H1 (cell line): ENCODE measurements at regions not wholly inside any gene's neighbourhood (a gene's known extent, or its start where the extent isn't known, plus 50 kb on each side); places are given as distances from the start of the nearest gene placed in this dataset.

Experiments
- CTCF ChIA-PET: fragments of 300-600 bp; sonication (Branson Sonifier 250); formaldehyde crosslinking; loops from one replicate; lab custom pipeline; 2021; ENCODE audit not compliant: partially characterized antibody; lab: Charles Lee
- POLR2A ChIA-PET: fragments of 300-600 bp; sonication (Branson Sonifier 250); formaldehyde crosslinking; loops from one replicate; lab custom pipeline; 2021; ENCODE audit warnings: inconsistent platforms; ENCODE audit not compliant: partially characterized antibody; lab: Charles Lee
- DNase-seq, 2 experiments: peaks; one replicate each; pipeline versions ENCODE4 v3.0.0 to v3.0.0-alpha.2; 2010 to 2022; ENCODE audit warnings: low spot score in 2 of 2, low read depth in 1 of 2, mixed read lengths in 1 of 2
- FAIRE-seq: peaks from 2 replicates; lab custom pipeline; 2011; peaks lifted over from hg19 to GRCh38; lab: Jason Lieb, UNC
- H2AFZ ChIP-seq: 2 replicates; pipeline ENCODE4 v1.8.1; 2012; ENCODE audit warnings: low read length, inconsistent platforms
- H2AK5ac ChIP-seq: 2 replicates; pipeline ENCODE4 v1.6.1; 2013; ENCODE audit warnings: low read depth, low read length
- H2BK120ac ChIP-seq: replicated peaks from 2 replicates; pipeline ENCODE3; 2013; ENCODE audit warnings: low read depth, low read length, inconsistent platforms
- H2BK12ac ChIP-seq: 2 replicates; pipeline ENCODE4 v1.6.1; 2013; ENCODE audit warnings: low read depth, low read length
- H2BK15ac ChIP-seq: 2 replicates; pipeline ENCODE4 v1.6.1; 2013; ENCODE audit warnings: low read length
- H2BK20ac ChIP-seq: 2 replicates; pipeline ENCODE4 v1.6.1; 2013; ENCODE audit warnings: low read length
- H2BK5ac ChIP-seq: 2 replicates; pipeline ENCODE4 v1.6.1; 2013; ENCODE audit warnings: low read depth, low read length
- H3K14ac ChIP-seq: 2 replicates; pipeline ENCODE4 v1.6.1; 2013; ENCODE audit warnings: inconsistent platforms; ENCODE audit not compliant: insufficient read length
- H3K18ac ChIP-seq: 2 replicates; pipeline ENCODE4 v1.6.1; 2013; ENCODE audit warnings: low read length; ENCODE audit errors: extremely low read depth
- H3K23ac ChIP-seq: 2 replicates; pipeline ENCODE4 v1.6.1; 2013; ENCODE audit warnings: inconsistent platforms; ENCODE audit not compliant: insufficient read length
- H3K23me2 ChIP-seq: 2 replicates; pipeline ENCODE4 v1.6.1; 2013; ENCODE audit warnings: low read depth, low read length
- H3K27ac ChIP-seq: 2 replicates; pipeline ENCODE4 v1.6.1; 2011; ENCODE audit warnings: low read depth, low read length, inconsistent platforms
- H3K27me3 ChIP-seq, 4 experiments: replicated peaks in 1 of 4; 1 replicate in 1 of 4; 2 replicates in 3 of 4; pipeline versions ENCODE4 v1.6.1 to v1.8.1; 2011 to 2013; ENCODE audit warnings: low read length in 3 of 4, mild to moderate bottlenecking in 3 of 4, inconsistent platforms in 2 of 4, mixed read lengths in 2 of 4, moderate library complexity in 1 of 4; ENCODE audit not compliant: control insufficient read depth in 3 of 4, insufficient read depth in 3 of 4; ENCODE audit errors: extremely low read depth in 1 of 4
- H3K36me3 ChIP-seq, 4 experiments: 2 replicates each; pipeline versions ENCODE4 v1.6.1 to v1.8.1; 2011 to 2013; ENCODE audit warnings: mild to moderate bottlenecking in 4 of 4, low read length in 3 of 4, moderate library complexity in 2 of 4, control low read depth in 1 of 4, inconsistent platforms in 1 of 4; ENCODE audit not compliant: insufficient read depth in 4 of 4, control insufficient read depth in 2 of 4
- H3K4ac ChIP-seq: replicated peaks from 2 replicates; pipeline ENCODE3; 2013; ENCODE audit warnings: low read length, low read depth, mixed read lengths, inconsistent platforms; ENCODE audit not compliant: insufficient read length
- H3K4me1 ChIP-seq, 4 experiments: replicated peaks in 1 of 4; 1 replicate in 1 of 4; 2 replicates in 3 of 4; pipeline versions ENCODE4 v1.6.1 to v1.8.1; 2011 to 2013; ENCODE audit warnings: low read length in 3 of 4, inconsistent platforms in 2 of 4, mixed read lengths in 1 of 4; ENCODE audit not compliant: insufficient read depth in 4 of 4, control insufficient read depth in 3 of 4
- H3K4me2 ChIP-seq, 2 experiments: 2 replicates each; pipeline versions ENCODE4 v1.6.1 to v1.8.1; 2011 to 2013; ENCODE audit warnings: low read depth in 2 of 2, low read length in 2 of 2, control low read depth in 1 of 2, inconsistent platforms in 1 of 2, mild to moderate bottlenecking in 1 of 2; ENCODE audit not compliant: insufficient read depth in 1 of 2
- H3K4me3 ChIP-seq, 4 experiments: fragments of 200-600, 300-600 bp in 1 of 4; sonication (generic), shearing (Covaris generic), sonication (Bioruptor Twin) in 1 of 4; 2 replicates each; pipeline versions ENCODE4 v1.5.1 to v1.8.1; 2011 to 2016; ENCODE audit warnings: low read length in 4 of 4, low read depth in 3 of 4, control low read depth in 2 of 4, inconsistent platforms in 2 of 4, mild to moderate bottlenecking in 2 of 4, mixed read lengths in 1 of 4, moderate library complexity in 1 of 4; ENCODE audit not compliant: insufficient read depth in 2 of 4; ENCODE audit errors: extremely low read depth in 1 of 4
- H3K56ac ChIP-seq: replicated peaks from 2 replicates; pipeline ENCODE3; 2013; ENCODE audit warnings: low read depth, mild to moderate bottlenecking, mixed read lengths, low read length, inconsistent platforms; ENCODE audit not compliant: insufficient read length
- H3K79me1 ChIP-seq: 2 replicates; pipeline ENCODE4 v1.6.1; 2013; ENCODE audit warnings: low read depth, low read length, control low read depth
- H3K79me2 ChIP-seq, 2 experiments: 2 replicates each; pipeline versions ENCODE4 v1.6.1 to v1.8.1; 2012 to 2013; ENCODE audit warnings: low read length in 2 of 2, mild to moderate bottlenecking in 2 of 2, inconsistent platforms in 1 of 2; ENCODE audit not compliant: insufficient read depth in 2 of 2, control insufficient read depth in 1 of 2
- H3K9ac ChIP-seq, 4 experiments: replicated peaks in 1 of 4; 1 replicate in 1 of 4; 2 replicates in 3 of 4; pipeline versions ENCODE4 v1.6.1 to v1.8.1; 2011 to 2013; ENCODE audit warnings: low read depth in 3 of 4, low read length in 3 of 4, control low read depth in 2 of 4, mild to moderate bottlenecking in 2 of 4, moderate library complexity in 2 of 4, inconsistent platforms in 1 of 4; ENCODE audit errors: extremely low read depth in 1 of 4
- H3K9me3 ChIP-seq, 2 experiments: 2 replicates each; pipeline versions ENCODE4 v1.6.1 to v1.8.1; 2012 to 2013; ENCODE audit warnings: mild to moderate bottlenecking in 2 of 2, moderate library complexity in 2 of 2, control low read depth in 1 of 2, inconsistent platforms in 1 of 2, low read depth in 1 of 2, low read length in 1 of 2, mixed read lengths in 1 of 2; ENCODE audit not compliant: insufficient read depth in 2 of 2
- H4K20me1 ChIP-seq, 2 experiments: replicated peaks in 1 of 2; 2 replicates each; pipeline versions ENCODE3 to v1.8.1; 2011 to 2013; ENCODE audit warnings: inconsistent platforms in 2 of 2, low read length in 2 of 2, mild to moderate bottlenecking in 1 of 2; ENCODE audit not compliant: insufficient read depth in 2 of 2, control insufficient read depth in 1 of 2
- H4K5ac ChIP-seq: 2 replicates; pipeline ENCODE4 v1.6.1; 2013; ENCODE audit warnings: low read length, low read depth, mixed read lengths, inconsistent platforms; ENCODE audit not compliant: insufficient read length
- H4K8ac ChIP-seq: 2 replicates; pipeline ENCODE4 v1.8.0; 2013; ENCODE audit warnings: mild to moderate bottlenecking, moderate library complexity, low read length, inconsistent platforms; ENCODE audit not compliant: insufficient read depth; ENCODE audit errors: extremely low read depth
- H4K91ac ChIP-seq: replicated peaks from 2 replicates; pipeline ENCODE3; 2013; ENCODE audit warnings: low read length, mixed read lengths, inconsistent platforms; ENCODE audit not compliant: insufficient read length
- EP300 ChIP-seq, 2 experiments: IDR thresholded peaks; 1 replicate in 1 of 2; 2 replicates in 1 of 2; pipeline ENCODE4 v1.6.1; 2011 to 2012; ENCODE audit warnings: low read depth in 2 of 2, low read length in 2 of 2, mild to moderate bottlenecking in 2 of 2, borderline replicate concordance in 1 of 2, inconsistent platforms in 1 of 2, moderate library complexity in 1 of 2
- FOSL1 ChIP-seq: IDR thresholded peaks from 2 replicates; pipeline ENCODE4 v1.6.1; 2011; ENCODE audit warnings: mild to moderate bottlenecking, low read depth, low read length, moderate library complexity; ENCODE audit not compliant: insufficient read depth
- NANOG ChIP-seq: IDR thresholded peaks from 2 replicates; pipeline ENCODE4 v1.6.1; 2011; ENCODE audit warnings: low read length, low read depth, mild to moderate bottlenecking, inconsistent platforms; ENCODE audit not compliant: insufficient read depth, poor library complexity, severe bottlenecking
- TCF12 ChIP-seq: IDR thresholded peaks from 2 replicates; pipeline ENCODE4 v1.6.1; 2011; ENCODE audit warnings: low read depth, mild to moderate bottlenecking, low read length
- TEAD4 ChIP-seq: IDR thresholded peaks from 2 replicates; pipeline ENCODE4 v1.6.1; 2012; ENCODE audit warnings: low read depth, low read length, inconsistent platforms, mixed read lengths
- WGBS, 2 experiments: shearing (Covaris generic) in 1 of 2; methylation state at CpG; one replicate each; pipeline versions ENCODE4 v1.1.6 to v1.1.7; 2013 to 2015; ENCODE audit warnings: low lambda C conversion rate in 2 of 2, mixed read lengths in 2 of 2, inconsistent platforms in 1 of 2, low coverage in 1 of 2, missing lambda C conversion rate in 1 of 2; ENCODE audit not compliant: insufficient replicate concordance in 2 of 2, insufficient coverage in 1 of 2, insufficient read length in 1 of 2; ENCODE audit errors: extremely low coverage in 1 of 2, missing lambda C conversion rate in 1 of 2; 5-methylcytosine and 5-hydroxymethylcytosine counted together

- H3K9me3 ChIP-seq, result no peaks in the 10 kb centered on the region
Measured at GRCh38 chr1:82141390-82141789, 340.7 kb downstream of the ADGRL2 start.

More at GRCh38 chr1:82141390-82141789, 340.7 kb downstream of the ADGRL2 start:
- Histone ChIP-seq H3K4me1 (peaks cover 0 to 2% (median 0%) of the 10 kb centered on the region in 4 experiments; a peak in 2 of 7 replicates), H2AFZ (no peak overlapping the region), H3K23ac (no peak overlapping the region), H3K27ac (no peak overlapping the region), H3K4me2 (no peak overlapping the region), H2BK120ac (no peak overlapping the region), H4K5ac (no peak overlapping the region), H2AK5ac (no peak overlapping the region), H2BK15ac (no peak overlapping the region), H3K9ac (no peak overlapping the region), H2BK12ac (no peak overlapping the region), H3K36me3 (no peaks in the 10 kb centered on the region), H3K79me2 (no peaks in the 10 kb centered on the region), H3K18ac (no peak overlapping the region), H4K20me1 (no peaks in the 10 kb centered on the region), H2BK20ac (no peak overlapping the region), H3K23me2 (no peaks in the 10 kb centered on the region), H2BK5ac (no peak overlapping the region), H3K79me1 (no peaks in the 10 kb centered on the region), H3K4me3 (no peak overlapping the region), H3K56ac (no peak overlapping the region), H4K8ac (no peak overlapping the region), H4K91ac (no peak overlapping the region), H3K27me3 (no peaks in the 10 kb centered on the region), H3K4ac (no peak overlapping the region), H3K14ac (no peak overlapping the region)
- FAIRE-seq, result no peak
- CTCF ChIA-PET, result interaction anchor here (0.6 to 1.4 kb wide), 3 partner anchors 15 to 78 kb away, joined by 3 read pairs; no protein-coding TSS in a partner anchor
- 76% methylated on average over 2 of the region's 2 CpGs; no CpG with 5 or more reads in 1 of the 2 experiments for WGBS, 2 experiments
- no peak for TF ChIP-seq TEAD4
- TF ChIP-seq TCF12, result no peak
- no peak for TF ChIP-seq FOSL1
- no peak for TF ChIP-seq EP300 (IDR thresholded peaks at IDR 0.05; ENCODE audit: borderline replicate concordance in 1 of 2, low read depth in 2 of 2, low read length in 2 of 2)
- no peak for TF ChIP-seq NANOG
- DNase-seq, result no peak
- POLR2A ChIA-PET, result interaction anchor here (0.6 kb wide), 1 partner anchor 65 kb away, joined by 4 read pairs; no protein-coding TSS in a partner anchor
